ENCODE measurements at regions not wholly inside any gene's neighbourhood (a gene's known extent, or its start where the extent isn't known, plus 50 kb on each side); places are given as distances from the start of the nearest gene placed in this dataset.

- Mint-ChIP-seq H3K27me3 (no peaks in the 10 kb centered on the region), H3K27ac (no peak overlapping the region), H3K9me3 (peaks cover 6% of the 10 kb centered on the region), H3K4me1 (ENCODE audit: low read depth) (no peaks in the 10 kb centered on the region), H3K4me3 (no peak overlapping the region), H3K36me3 (ENCODE audit: low read depth) (no peaks in the 10 kb centered on the region)
- no peak for TF ChIP-seq CTCF (IDR thresholded peaks at IDR 0.05)
- Histone ChIP-seq H3K27ac (ENCODE audit: low read depth in 1 of 2, low read length in 2 of 2) (no peak overlapping the region), H3K4me1 (ENCODE audit: insufficient read depth, low read length) (no peaks in the 10 kb centered on the region), H3K27me3 (ENCODE audit: control insufficient read depth in 1 of 2, insufficient read depth in 2 of 2, low read length in 2 of 2) (no peaks in the 10 kb centered on the region), H3K4me3 (ENCODE audit: low read length) (no peak overlapping the region), H3K9me3 (ENCODE audit: control insufficient read depth in 1 of 2, insufficient read depth in 1 of 2, low read length in 2 of 2) (peaks cover 0 to 3% of the 10 kb centered on the region in 2 experiments), H3K36me3 (ENCODE audit: insufficient read depth, low read length) (no peaks in the 10 kb centered on the region)
- POLR2A ChIA-PET = no interaction called here
- DNase-seq (no peak), ATAC-seq (ENCODE audit: poor library complexity) (no peak)
- CTCF ChIA-PET = no interaction called here
- intact Hi-C loops (cut with DNase I, micrococcal nuclease) = no loop called here
Measured at GRCh38 chr7:10085231-10085630, 888.4 kb upstream of the PHF14 start.

GRCh38 chr7:10100572-10100971, 873.1 kb upstream of the PHF14 start:
- ChIA-PET CTCF (no interaction called here), POLR2A (no interaction called here)
- intact Hi-C loops (cut with DNase I, micrococcal nuclease) = no loop called here
- H3K4me1 ChIP-seq (ENCODE audit: insufficient read depth, low read length) = no peaks in the 10 kb centered on the region
- no peak overlapping the region for H3K4me3 Mint-ChIP-seq
- H3K4me1 Mint-ChIP-seq (ENCODE audit: low read depth) = no peaks in the 10 kb centered on the region
- no peak for ATAC-seq (ENCODE audit: poor library complexity)
- H3K27ac Mint-ChIP-seq = no peak overlapping the region
- no peak overlapping the region for H3K27ac ChIP-seq (ENCODE audit: low read depth in 1 of 2, low read length in 2 of 2)
- no peaks in the 10 kb centered on the region for H3K27me3 Mint-ChIP-seq
- no peak for TF ChIP-seq CTCF (IDR thresholded peaks at IDR 0.05)
- no peaks in the 10 kb centered on the region for H3K36me3 ChIP-seq (ENCODE audit: insufficient read depth, low read length)
- DNase-seq = no peak
- no peak overlapping the region for H3K4me3 ChIP-seq (ENCODE audit: low read length)
- peaks cover 0 to 3% of the 10 kb centered on the region in 2 experiments for H3K9me3 ChIP-seq (ENCODE audit: control insufficient read depth in 1 of 2, insufficient read depth in 1 of 2, low read length in 2 of 2)
- no peaks in the 10 kb centered on the region for H3K36me3 Mint-ChIP-seq (ENCODE audit: low read depth)
- no peaks in the 10 kb centered on the region for H3K9me3 Mint-ChIP-seq
- no peaks in the 10 kb centered on the region for H3K27me3 ChIP-seq (ENCODE audit: control insufficient read depth in 1 of 2, insufficient read depth in 2 of 2, low read length in 2 of 2)

GRCh38 chr7:10101351-10101750, 872.3 kb upstream of the PHF14 start:
- Histone ChIP-seq H3K36me3 (ENCODE audit: insufficient read depth, low read length) (no peaks in the 10 kb centered on the region), H3K27ac (ENCODE audit: low read depth in 1 of 2, low read length in 2 of 2) (no peak overlapping the region), H3K4me3 (ENCODE audit: low read length) (no peak overlapping the region), H3K9me3 (ENCODE audit: control insufficient read depth in 1 of 2, insufficient read depth in 1 of 2, low read length in 2 of 2) (peaks cover 0 to 5% of the 10 kb centered on the region in 2 experiments), H3K27me3 (ENCODE audit: control insufficient read depth in 1 of 2, insufficient read depth in 2 of 2, low read length in 2 of 2) (no peaks in the 10 kb centered on the region), H3K4me1 (ENCODE audit: insufficient read depth, low read length) (no peaks in the 10 kb centered on the region)
- ChIA-PET CTCF (no interaction called here), POLR2A (no interaction called here)
- Mint-ChIP-seq H3K4me3 (no peak overlapping the region), H3K9me3 (no peaks in the 10 kb centered on the region), H3K27ac (no peak overlapping the region), H3K36me3 (ENCODE audit: low read depth) (no peaks in the 10 kb centered on the region), H3K4me1 (ENCODE audit: low read depth) (no peaks in the 10 kb centered on the region), H3K27me3 (no peaks in the 10 kb centered on the region)
- no peak for DNase-seq
- intact Hi-C loops (cut with DNase I, micrococcal nuclease) = no loop called here
- no peak for ATAC-seq (ENCODE audit: poor library complexity)
- TF ChIP-seq CTCF (IDR thresholded peaks at IDR 0.05) = no peak
